ENCODE measurements at regions not wholly inside any gene's neighbourhood (a gene's known extent, or its start where the extent isn't known, plus 50 kb on each side); places are given as distances from the start of the nearest gene placed in this dataset.

- DNase-seq = no peak
These were observed 920.1 kb upstream of the CNTN5 start for GRCh38 chr11:98100689-98101088.

GRCh38 chr11:98101329-98101728, 919.4 kb upstream of the CNTN5 start:
- DNase-seq = no peak

- DNase-seq = no peak
These were observed 916.5 kb upstream of the CNTN5 start for GRCh38 chr11:98104249-98104648.

GRCh38 chr11:98107736-98108135, 913.0 kb upstream of the CNTN5 start:
- DNase-seq = peak; percentile 39

DNA sequence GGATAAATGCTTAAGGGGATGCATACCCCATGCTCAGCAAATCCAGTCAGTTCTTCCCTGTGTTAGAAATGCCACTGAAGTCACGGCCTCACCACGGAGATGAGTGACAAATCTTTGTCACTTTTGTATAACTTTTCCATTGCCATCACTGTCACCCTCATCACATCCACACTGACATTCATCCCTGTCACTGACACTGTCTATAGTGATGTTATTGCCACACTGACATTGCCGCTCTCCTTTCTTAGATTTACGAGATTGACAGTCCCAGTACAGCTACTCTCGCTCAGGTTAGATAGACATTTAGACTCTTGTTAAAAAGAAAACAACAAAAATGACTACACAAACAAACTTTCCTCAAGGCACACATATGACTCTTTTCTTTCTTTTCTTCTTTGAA, 910.7 kb upstream of the CNTN5 start:
- DNase-seq = no peak

DNA sequence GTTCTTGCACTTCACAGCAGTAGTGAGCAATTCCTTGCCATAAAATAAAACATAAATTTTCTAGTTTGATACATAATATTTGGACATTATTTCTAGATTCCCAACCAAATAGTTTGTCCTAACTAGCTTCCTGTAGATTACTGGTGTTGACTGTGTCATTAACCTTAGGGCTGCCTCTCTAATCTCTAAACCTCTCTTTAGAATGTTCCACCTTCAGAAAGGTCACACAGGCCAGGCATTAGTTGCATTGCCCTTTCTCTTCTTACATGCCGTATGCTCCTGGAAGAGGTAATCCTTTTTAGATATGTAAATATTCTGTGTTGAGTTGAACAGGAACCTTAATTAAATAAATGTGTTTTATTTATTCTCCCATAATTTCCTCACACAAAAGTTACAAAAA, 904.9 kb upstream of the CNTN5 start:
- DNase-seq = no peak

GRCh38 chr11:98130117-98130625, 890.6 kb upstream of the CNTN5 start:
- DNase-seq = no peak

DNA sequence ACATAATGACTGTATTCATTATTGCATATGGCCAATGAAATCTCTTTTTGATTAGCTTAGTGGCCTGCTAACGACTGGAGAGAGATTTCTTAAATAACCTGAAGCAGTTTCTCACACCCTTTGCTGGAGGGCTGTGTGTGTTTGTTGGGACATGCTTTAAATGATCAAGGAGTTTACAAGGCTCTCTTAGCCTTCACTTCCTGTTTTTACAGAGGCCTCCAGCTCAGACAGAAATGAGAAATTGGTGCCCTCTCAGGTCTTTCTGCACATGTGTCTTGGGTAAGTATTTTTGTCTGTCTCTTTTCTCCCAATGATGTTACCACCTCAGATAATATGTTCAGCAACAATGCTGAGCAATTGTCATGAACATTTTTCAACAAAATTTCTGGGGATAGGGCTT, 884.4 kb upstream of the CNTN5 start:
- DNase-seq = no peak

DNA sequence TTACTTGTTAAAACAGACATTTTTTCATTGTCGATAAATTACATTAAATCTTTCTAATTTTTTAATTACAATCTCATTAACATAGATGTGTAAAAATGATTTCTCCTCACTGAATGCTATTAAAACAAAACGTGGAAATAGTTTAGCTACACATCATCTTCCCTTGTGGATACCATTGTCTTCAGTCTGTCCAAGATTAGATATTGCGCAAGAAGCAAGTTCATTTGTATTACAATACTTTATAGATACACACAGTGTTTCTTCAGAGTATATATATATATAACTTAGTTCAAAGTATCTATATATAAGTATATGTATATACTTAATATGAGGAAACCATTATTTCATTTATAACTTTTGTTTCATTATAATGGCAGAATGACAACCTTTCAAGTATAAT, 883.3 kb upstream of the CNTN5 start:
- DNase-seq = no peak

DNA sequence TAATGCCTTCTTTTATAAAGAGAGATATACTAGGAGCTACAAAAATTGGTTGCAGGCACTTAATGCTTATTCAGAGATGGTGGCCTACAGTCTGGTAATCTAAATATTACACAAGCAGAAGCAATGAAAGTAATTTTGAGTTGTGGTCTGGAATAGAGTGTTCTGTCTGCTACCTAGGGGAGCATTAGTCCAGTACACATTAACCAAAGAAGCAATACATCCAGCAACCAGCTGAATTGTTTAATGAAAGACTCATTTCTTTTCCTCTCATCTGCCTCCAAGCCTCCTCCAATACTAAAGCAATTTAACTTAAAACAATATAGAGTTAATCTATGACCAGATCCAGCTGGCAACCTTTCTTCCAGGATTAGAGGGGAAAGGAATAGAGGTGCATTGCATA, 877.1 kb upstream of the CNTN5 start:
- DNase-seq = no peak

- no peak for DNase-seq
These were observed 867.0 kb upstream of the CNTN5 start for GRCh38 chr11:98153752-98154151.

- no peak for DNase-seq
These were observed 865.1 kb upstream of the CNTN5 start for GRCh38 chr11:98155696-98156095.

DNA sequence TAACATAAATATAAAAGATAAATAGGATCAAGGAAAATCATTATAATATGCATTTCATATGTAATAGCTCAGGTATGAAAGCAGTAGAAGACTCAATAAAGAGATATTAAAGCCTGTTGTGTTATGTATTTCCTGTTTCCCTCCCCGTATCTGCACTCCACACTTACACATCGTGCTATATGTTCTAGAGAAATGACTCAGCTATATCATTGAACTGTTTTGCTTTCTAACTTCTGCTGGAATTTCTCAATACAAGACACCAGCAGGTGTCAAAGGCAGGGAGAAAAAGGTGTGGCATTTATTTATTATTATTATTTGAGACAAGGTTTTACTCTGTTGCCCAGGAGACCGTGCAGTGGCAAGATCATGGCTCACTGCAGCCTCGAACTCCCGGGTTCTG, 842.8 kb upstream of the CNTN5 start:
- no peak for DNase-seq

DNA sequence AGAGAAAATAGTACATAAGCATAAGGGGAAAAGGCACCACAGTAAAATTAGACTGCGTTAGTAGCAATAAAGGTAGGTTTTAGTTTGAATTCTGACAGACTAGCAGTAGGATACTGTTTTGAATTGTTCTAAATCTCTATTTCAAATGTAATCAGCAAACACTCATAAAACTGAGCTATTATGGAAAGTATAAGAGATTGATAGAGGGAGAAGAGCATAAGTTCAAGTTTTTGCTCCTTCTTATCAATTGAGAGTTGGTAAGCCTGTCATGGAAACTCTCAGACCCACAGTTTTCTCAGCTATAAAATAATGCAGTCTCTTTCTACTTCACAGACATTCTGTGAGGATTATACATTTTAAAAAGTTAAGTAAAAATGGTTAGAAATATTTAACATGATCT, 840.2 kb upstream of the CNTN5 start:
- no peak for DNase-seq

- no peak for DNase-seq
These were observed 839.8 kb upstream of the CNTN5 start for GRCh38 chr11:98180921-98181320.

GRCh38 chr11:98183034-98183433, 837.7 kb upstream of the CNTN5 start:
- DNase-seq = peak; percentile 12

GRCh38 chr11:98185245-98185644, 835.5 kb upstream of the CNTN5 start:
- DNase-seq = no peak

DNA sequence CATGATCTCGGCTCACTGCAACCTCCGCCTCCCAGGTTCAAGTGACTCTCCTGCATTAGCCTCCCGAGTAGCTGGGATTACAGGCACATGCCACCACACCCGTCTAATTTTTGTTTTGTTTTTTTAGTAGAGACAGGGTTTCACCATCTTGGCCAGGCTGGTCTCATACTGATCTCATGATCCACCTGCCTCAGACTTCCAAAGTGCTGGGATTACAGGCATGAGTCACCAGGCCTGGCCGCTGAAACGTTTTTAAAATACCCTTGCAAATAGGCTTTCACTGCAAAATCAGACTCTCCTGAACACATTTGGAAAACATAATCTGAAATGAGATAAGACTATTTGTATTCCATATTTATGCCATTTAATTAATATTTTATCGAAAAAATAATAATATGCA, 826.1 kb upstream of the CNTN5 start:
- no peak for DNase-seq

GRCh38 chr11:98195300-98195699, 825.4 kb upstream of the CNTN5 start:
- DNase-seq = no peak

GRCh38 chr11:98207086-98207485, 813.7 kb upstream of the CNTN5 start:
- no peak for DNase-seq

GRCh38 chr11:98227278-98227677, 793.5 kb upstream of the CNTN5 start:
- no peak for DNase-seq

DNA sequence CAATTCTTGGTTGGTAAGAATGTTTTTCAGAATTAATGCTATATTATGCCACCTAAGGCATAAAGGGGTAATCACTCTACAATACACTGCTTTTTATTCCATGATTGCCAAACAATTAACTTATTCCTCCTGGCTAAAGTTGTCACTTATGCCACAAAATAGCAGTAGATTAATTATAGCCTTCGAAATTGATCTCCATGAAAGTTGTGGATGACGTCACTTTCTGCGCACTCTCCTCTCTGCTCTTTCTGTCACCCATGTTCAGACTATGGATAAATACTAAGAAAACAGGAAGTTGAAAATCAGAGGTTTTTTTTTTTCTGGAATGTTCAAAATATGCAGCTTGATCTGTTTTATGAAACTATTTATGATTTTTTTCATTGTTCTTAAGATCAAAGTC, 790.1 kb upstream of the CNTN5 start:
- no peak for DNase-seq

DNA sequence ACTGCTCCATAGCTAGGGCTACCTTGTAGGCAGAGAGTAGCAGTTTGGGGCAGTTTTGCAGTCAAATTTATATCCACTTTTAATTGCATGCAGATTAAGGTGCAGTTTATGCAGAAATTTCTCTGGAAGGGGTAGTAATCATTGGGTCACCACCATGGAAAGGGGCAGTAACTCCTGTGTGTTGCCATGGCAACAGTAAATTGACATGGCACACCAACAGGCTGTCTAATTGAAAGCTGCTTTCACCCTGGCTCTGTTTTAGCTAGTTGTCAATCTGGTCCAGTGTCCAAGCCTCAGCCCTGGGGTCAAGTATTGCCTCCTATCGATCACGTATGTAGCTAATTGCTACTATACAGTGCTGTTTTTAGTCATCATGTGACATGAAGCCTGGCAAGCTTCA, 786.1 kb upstream of the CNTN5 start:
- DNase-seq = no peak

GRCh38 chr11:98243897-98244296, 776.9 kb upstream of the CNTN5 start:
- DNase-seq = no peak

DNA sequence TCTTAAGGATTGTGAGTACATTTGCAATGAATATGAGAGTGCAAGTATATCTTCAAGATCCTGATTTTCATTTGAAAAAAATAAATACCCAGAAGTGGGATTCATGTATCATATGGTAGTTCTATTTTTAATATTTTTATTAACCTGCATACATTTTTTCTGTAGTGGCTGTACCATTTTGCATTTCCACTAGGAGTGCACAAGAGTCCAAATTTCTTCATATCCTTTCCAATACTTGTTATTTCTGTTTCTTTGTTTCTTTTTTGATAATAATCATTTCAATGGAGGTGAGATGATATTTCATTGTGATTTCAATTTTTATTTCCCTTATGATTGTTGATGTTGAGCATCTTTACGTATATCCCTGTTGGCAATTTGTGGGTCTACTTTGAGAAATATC, 759.8 kb upstream of the CNTN5 start:
- no peak for DNase-seq
